K562 (cell line): ENCODE measurements at regions not wholly inside any gene's neighbourhood (a gene's known extent, or its start where the extent isn't known, plus 50 kb on each side); places are given as distances from the start of the nearest gene placed in this dataset.

Experiments used
- CTCF ChIP-seq, 3 experiments: IDR thresholded peaks in 2 of 3; conservative IDR thresholded peaks in 1 of 3; 2 replicates each; pipeline ENCODE4 v1.5.1; 2011 to 2012; ENCODE audit warnings: low read length in 3 of 3, mild to moderate bottlenecking in 3 of 3, control low read depth in 2 of 3, improper control_type of control experiment in 1 of 3, inconsistent platforms in 1 of 3, low read depth in 1 of 3, mixed read lengths in 1 of 3, moderate library complexity in 1 of 3; ENCODE audit not compliant: insufficient read depth in 2 of 3
- NKRF ChIP-seq: fragments of 450-650 bp; IDR thresholded peaks from 2 replicates; pipeline ENCODE4 v1.6.1; 2016; ENCODE audit warnings: borderline replicate concordance
- SIN3A ChIP-seq, 2 experiments: fragments of 150-350 bp in 1 of 2; IDR thresholded peaks; 2 replicates each; pipeline ENCODE4 v1.6.1; 2011 to 2016; ENCODE audit warnings: borderline replicate concordance in 2 of 2, low read depth in 2 of 2, low read length in 2 of 2, mild to moderate bottlenecking in 2 of 2, moderate library complexity in 2 of 2; ENCODE audit not compliant: control insufficient read depth in 1 of 2
- TRIM24 ChIP-seq, 2 experiments: fragments of 450-650 bp; IDR thresholded peaks; 2 replicates each; pipeline ENCODE4 v1.6.1; 2016

DNA sequence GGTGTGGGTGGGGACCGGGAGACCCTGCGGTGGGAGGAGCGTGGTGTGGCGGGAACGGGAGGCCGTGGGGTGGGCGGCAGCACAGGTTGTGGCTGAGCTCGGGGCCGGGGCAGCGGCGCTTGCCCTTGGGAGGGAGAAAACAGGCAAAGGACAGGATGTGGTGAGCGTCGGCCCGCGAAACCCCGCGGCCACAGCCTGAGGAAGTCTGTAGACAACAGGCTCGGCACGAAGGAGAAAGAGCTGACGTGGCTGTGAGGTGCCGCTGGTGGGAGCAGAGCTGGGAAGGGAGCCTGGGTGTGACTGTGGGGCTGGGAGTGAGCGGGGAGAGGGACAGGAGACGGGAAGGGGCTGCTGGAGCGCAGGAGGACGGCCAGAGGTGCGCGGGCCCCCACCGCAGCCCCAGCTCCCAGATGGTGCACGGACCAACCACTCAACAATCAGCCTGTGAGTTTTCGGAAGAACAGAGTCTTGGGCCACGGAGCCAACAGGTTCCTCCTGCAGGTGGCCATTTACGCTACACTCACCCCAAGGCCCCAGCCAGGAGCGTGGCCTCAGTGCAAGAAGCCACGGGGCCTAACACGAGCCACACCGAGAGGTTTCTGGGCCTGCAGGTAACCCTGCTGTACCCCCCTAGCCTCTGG, 202.8 kb downstream of the DLL1 start:
- TF ChIP-seq NKRF (no peak), SIN3A (IDR thresholded peaks at IDR 0.05; ENCODE audit: borderline replicate concordance in 2 of 2, control insufficient read depth in 1 of 2, low read depth in 2 of 2, low read length in 2 of 2) (no peak), TRIM24 (IDR thresholded peaks at IDR 0.05) (no peak), CTCF (IDR thresholded peaks at IDR 0.05 in 2 of 3, conservative IDR thresholded peaks at IDR 0.05 in 1 of 3; ENCODE audit: insufficient read depth in 2 of 3, low read depth in 1 of 3, low read length in 3 of 3) (no peak)
